Skin epidermis (tissue), 12 donors: ENCODE measurements at regions not wholly inside any gene's neighbourhood (a gene's known extent, or its start where the extent isn't known, plus 50 kb on each side); places are given as distances from the start of the nearest gene placed in this dataset.
A peak's percentile ranks its signal among the peaks of the same experiment; 100 is the strongest.
"Not testable (repeated sequence)": the region's sequence is repeated elsewhere in the genome, so short reads cannot be mapped to it uniquely, and the experiment has no call there.

Source experiments
- H3K27ac ChIP-seq, 21 experiments: fragments of 200-600 bp; sonication (generic) in 11 of 21; one replicate each; pipeline ENCODE4 v1.5.0; 2020; ENCODE audit warnings: mild to moderate bottlenecking in 3 of 21, inconsistent platforms in 2 of 21, moderate library complexity in 2 of 21
- H3K4me3 ChIP-seq, 7 experiments: fragments of 200-600 bp; sonication (generic) in 2 of 7; one replicate each; pipeline ENCODE4 v1.5.0; 2020; ENCODE audit warnings: inconsistent platforms in 2 of 7, mild to moderate bottlenecking in 2 of 7, moderate library complexity in 1 of 7

GRCh38 chr20:57097245-57097915 lies 169.1 kb downstream of the BMP7 start:
- Histone ChIP-seq H3K4me3 (no peak overlapping the region), H3K27ac (no peak overlapping the region)

GRCh38 chr20:57102160-57102559 lies 164.3 kb downstream of the BMP7 start:
- no peak overlapping the region for H3K27ac ChIP-seq
- no peak overlapping the region for H3K4me3 ChIP-seq

GRCh38 chr20:57102566-57102965 lies 163.9 kb downstream of the BMP7 start:
- peak overlapping the region in 1 of 21 experiments; percentile 42 for H3K27ac ChIP-seq
- H3K4me3 ChIP-seq, result no peak overlapping the region

GRCh38 chr20:57103146-57103800 lies 163.2 kb downstream of the BMP7 start:
- no peak overlapping the region for H3K4me3 ChIP-seq
- peak overlapping the region in 1 of 21 experiments; percentile 42 for H3K27ac ChIP-seq

- H3K4me3 ChIP-seq, result no peak overlapping the region
These were observed 162.3 kb downstream of the BMP7 start for GRCh38 chr20:57104113-57104512.

GRCh38 chr20:57104651-57105204 lies 161.7 kb downstream of the BMP7 start:
- Histone ChIP-seq H3K27ac (no peak overlapping the region), H3K4me3 (no peak overlapping the region)

More at GRCh38 chr20:57104113-57104512, 162.3 kb downstream of the BMP7 start:
- no peak overlapping the region for H3K27ac ChIP-seq

- no peak overlapping the region for H3K4me3 ChIP-seq
- no peak overlapping the region for H3K27ac ChIP-seq
These were observed 160.3 kb downstream of the BMP7 start for GRCh38 chr20:57106030-57106682.

GRCh38 chr20:57106692-57107091 lies 159.7 kb downstream of the BMP7 start:
- H3K4me3 ChIP-seq, result no peak overlapping the region
- no peak overlapping the region for H3K27ac ChIP-seq

- Histone ChIP-seq H3K27ac (no peak overlapping the region), H3K4me3 (no peak overlapping the region)
These were observed 159.2 kb downstream of the BMP7 start for GRCh38 chr20:57107208-57107607.

GRCh38 chr20:57108218-57108617 lies 158.2 kb downstream of the BMP7 start:
- Histone ChIP-seq H3K4me3 (no peak overlapping the region), H3K27ac (no peak overlapping the region)

- Histone ChIP-seq H3K27ac (no peak overlapping the region), H3K4me3 (no peak overlapping the region)
These were observed 157.5 kb downstream of the BMP7 start for GRCh38 chr20:57108742-57109570.

- no peak overlapping the region for H3K4me3 ChIP-seq
- H3K27ac ChIP-seq, result no peak overlapping the region
These were observed 156.9 kb downstream of the BMP7 start for GRCh38 chr20:57109571-57109953.

GRCh38 chr20:57110121-57111027 lies 156.1 kb downstream of the BMP7 start:
- H3K27ac ChIP-seq, result not testable (repeated sequence)
- peak overlapping the region in 1 of 7 experiments; percentile 6 for H3K4me3 ChIP-seq

- H3K4me3 ChIP-seq, result no peak overlapping the region
- no peak overlapping the region for H3K27ac ChIP-seq
These were observed 155.4 kb downstream of the BMP7 start for GRCh38 chr20:57111028-57111373.

- no peak overlapping the region for H3K4me3 ChIP-seq
- no peak overlapping the region for H3K27ac ChIP-seq
These were observed 154.0 kb downstream of the BMP7 start for GRCh38 chr20:57112448-57112847.

- H3K27ac ChIP-seq, result no peak overlapping the region
- H3K4me3 ChIP-seq, result no peak overlapping the region
These were observed 152.0 kb downstream of the BMP7 start for GRCh38 chr20:57114290-57115005.

GRCh38 chr20:57117296-57117695 lies 149.1 kb downstream of the BMP7 start:
- Histone ChIP-seq H3K27ac (no peak overlapping the region), H3K4me3 (no peak overlapping the region)

GRCh38 chr20:57118107-57118769 lies 148.2 kb downstream of the BMP7 start:
- no peak overlapping the region for H3K27ac ChIP-seq
- H3K4me3 ChIP-seq, result no peak overlapping the region
